DMS153 treated with DMSO at 0.1 percent for 48 hours (cell line): ENCODE measurements at regions not wholly inside any gene's neighbourhood (a gene's known extent, or its start where the extent isn't known, plus 50 kb on each side); places are given as distances from the start of the nearest gene placed in this dataset.

ENCODE experiments used
- DNase-seq: peaks from one replicate; lab custom pipeline; 2025; ENCODE audit not compliant: unreplicated experiment; lab: John Stamatoyannopoulos, UW

- DNase-seq: no peak
These were observed 168.5 kb downstream of the TEX36 start for GRCh38 chr10:125514206-125515162.

GRCh38 chr10:125513429-125514182 lies 169.4 kb downstream of the TEX36 start:
- no peak for DNase-seq

GRCh38 chr10:125510998-125511397 lies 172.0 kb downstream of the TEX36 start:
- DNase-seq: no peak

- no peak for DNase-seq
These were observed 177.3 kb downstream of the TEX36 start for GRCh38 chr10:125505648-125506047.

GRCh38 chr10:125502276-125502675 lies 180.7 kb downstream of the TEX36 start:
- no peak for DNase-seq

- DNase-seq: no peak
These were observed 187.6 kb downstream of the TEX36 start for GRCh38 chr10:125495386-125495785.

GRCh38 chr10:125494651-125495239 lies 188.2 kb downstream of the TEX36 start:
- DNase-seq: no peak

GRCh38 chr10:125491381-125491780 lies 191.6 kb downstream of the TEX36 start:
- DNase-seq: no peak

GRCh38 chr10:125489731-125490130 lies 193.2 kb downstream of the TEX36 start:
- no peak for DNase-seq

GRCh38 chr10:125485665-125486064 lies 197.3 kb downstream of the TEX36 start:
- DNase-seq: no peak

GRCh38 chr10:125484035-125484732 lies 198.8 kb downstream of the TEX36 start:
- no peak for DNase-seq

- DNase-seq: no peak
These were observed 200.3 kb downstream of the TEX36 start for GRCh38 chr10:125482637-125483036.

GRCh38 chr10:125482108-125482507 lies 200.9 kb downstream of the TEX36 start:
- DNase-seq: no peak

GRCh38 chr10:125479059-125479458 lies 203.9 kb downstream of the TEX36 start:
- no peak for DNase-seq

GRCh38 chr10:125475815-125476214 lies 207.1 kb downstream of the TEX36 start:
- DNase-seq: no peak

GRCh38 chr10:125473143-125473793 lies 209.7 kb downstream of the TEX36 start:
- DNase-seq: no peak

GRCh38 chr10:125472010-125472607 lies 210.9 kb downstream of the TEX36 start:
- no peak for DNase-seq

- no peak for DNase-seq
These were observed 214.7 kb downstream of the TEX36 start for GRCh38 chr10:125468278-125468677.

GRCh38 chr10:125466685-125467084 lies 216.3 kb downstream of the TEX36 start:
- no peak for DNase-seq

GRCh38 chr10:125462845-125463244 lies 220.1 kb downstream of the TEX36 start:
- DNase-seq: peak; percentile 32
